ENCODE measurements at regions not wholly inside any gene's neighbourhood (a gene's known extent, or its start where the extent isn't known, plus 50 kb on each side); places are given as distances from the start of the nearest gene placed in this dataset.

GRCh38 chr5:167247816-167248215, 1043.6 kb upstream of the WWC1 start:
- no peak for DNase-seq

GRCh38 chr5:167248257-167248656, 1043.2 kb upstream of the WWC1 start:
- DNase-seq = no peak

GRCh38 chr5:167250996-167251395, 1040.4 kb upstream of the WWC1 start:
- no peak for DNase-seq

GRCh38 chr5:167254132-167254531, 1037.3 kb upstream of the WWC1 start:
- no peak for DNase-seq

- no peak for DNase-seq
These were observed 1035.5 kb upstream of the WWC1 start for GRCh38 chr5:167255926-167256325.

GRCh38 chr5:167259806-167260205, 1031.6 kb upstream of the WWC1 start:
- no peak for DNase-seq

- no peak for DNase-seq
These were observed 1029.9 kb upstream of the WWC1 start for GRCh38 chr5:167261309-167262100.

GRCh38 chr5:167263185-167263584, 1028.3 kb upstream of the WWC1 start:
- DNase-seq = no peak

- DNase-seq = no peak
These were observed 1027.1 kb upstream of the WWC1 start for GRCh38 chr5:167264348-167264747.

GRCh38 chr5:167268337-167268736, 1023.1 kb upstream of the WWC1 start:
- DNase-seq = no peak

- DNase-seq = no peak
These were observed 1022.3 kb upstream of the WWC1 start for GRCh38 chr5:167269146-167269545.

- no peak for DNase-seq
These were observed 1020.4 kb upstream of the WWC1 start for GRCh38 chr5:167271081-167271480.

GRCh38 chr5:167271511-167271910, 1019.9 kb upstream of the WWC1 start:
- DNase-seq = no peak

GRCh38 chr5:167280111-167280510, 1011.3 kb upstream of the WWC1 start:
- no peak for DNase-seq

GRCh38 chr5:167281925-167282324, 1009.5 kb upstream of the WWC1 start:
- no peak for DNase-seq

- no peak for DNase-seq
These were observed 1007.8 kb upstream of the WWC1 start for GRCh38 chr5:167283691-167284090.

- DNase-seq = no peak
These were observed 1007.1 kb upstream of the WWC1 start for GRCh38 chr5:167284222-167284890.

- DNase-seq = no peak
These were observed 1005.9 kb upstream of the WWC1 start for GRCh38 chr5:167285591-167285990.

GRCh38 chr5:167286891-167287290, 1004.6 kb upstream of the WWC1 start:
- DNase-seq = no peak

GRCh38 chr5:167290478-167290877, 1001.0 kb upstream of the WWC1 start:
- DNase-seq = no peak

- no peak for DNase-seq
These were observed 996.4 kb upstream of the WWC1 start for GRCh38 chr5:167294882-167295680.

GRCh38 chr5:167295681-167296005, 995.8 kb upstream of the WWC1 start:
- no peak for DNase-seq

- DNase-seq = no peak
These were observed 995.4 kb upstream of the WWC1 start for GRCh38 chr5:167296066-167296465.

GRCh38 chr5:167296661-167297060, 994.8 kb upstream of the WWC1 start:
- no peak for DNase-seq
